Esophagus muscularis mucosa (tissue), 4 donors: ENCODE measurements at regions not wholly inside any gene's neighbourhood (a gene's known extent, or its start where the extent isn't known, plus 50 kb on each side); places are given as distances from the start of the nearest gene placed in this dataset.

Experiments
- DNase-seq: peaks from one replicate; pipeline ENCODE4 v3.0.0-alpha.2; 2017; ENCODE audit errors: extremely low spot score
- H3K27ac ChIP-seq, 4 donors: fragments of 200-600 bp; sonication (generic); replicated peaks in 1 of 4; 1 replicate in 3 of 4; 2 replicates in 1 of 4; pipeline ENCODE4 v1.5.1; 2016 to 2019; ENCODE audit warnings: mild to moderate bottlenecking in 1 of 4
- H3K27me3 ChIP-seq, 4 donors: fragments of 200-600 bp; sonication (generic); one replicate each; pipeline versions ENCODE4 v1.5.1 to v1.6.0; 2016 to 2019
- H3K36me3 ChIP-seq, 4 donors: fragments of 200-600 bp; sonication (generic); one replicate each; pipeline ENCODE4 v1.5.1; 2016 to 2019
- H3K4me1 ChIP-seq, 4 donors: fragments of 200-600 bp; sonication (generic); one replicate each; pipeline ENCODE4 v1.5.1; 2016 to 2019
- H3K4me3 ChIP-seq, 4 donors: fragments of 200-600 bp; sonication (generic); 1 replicate in 2 of 4; 2 replicates in 2 of 4; pipeline ENCODE4 v1.5.1; 2016 to 2019; ENCODE audit warnings: mild to moderate bottlenecking in 4 of 4, moderate library complexity in 1 of 4
- H3K9me3 ChIP-seq, 4 donors: fragments of 200-600 bp; sonication (generic); 1 replicate in 3 of 4; 2 replicates in 1 of 4; pipeline ENCODE4 v1.5.1; 2016 to 2019
- EP300 ChIP-seq: sonication (generic); formaldehyde crosslinking; IDR thresholded peaks from one replicate; pipeline ENCODE4 v1.6.1; 2017; ENCODE audit warnings: antibody characterized with exemption
- POLR2A ChIP-seq: fragments of 450-650 bp; IDR thresholded peaks from one replicate; pipeline ENCODE4 v1.6.1; 2017; ENCODE audit warnings: antibody characterized with exemption, moderate library complexity, mild to moderate bottlenecking, low read depth
- POLR2AphosphoS5 ChIP-seq, 2 donors: sonication (generic); formaldehyde crosslinking; IDR thresholded peaks; one replicate each; pipeline ENCODE4 v1.6.1; 2017; ENCODE audit warnings: antibody characterized with exemption in 2 of 2
- WGBS: methylation state at CpG from one replicate; pipeline ENCODE4 v1.1.5; 2018; 5-methylcytosine and 5-hydroxymethylcytosine counted together
- intact Hi-C: fragments of 100-400 bp; cut with DNase I; formaldehyde crosslinking; loops from one replicate; pipeline ENCODE4 v1.15.1; 2023
- TF ChIP-seq, protein P1 (sequence below), 3 experiments: fragments of 200-600 bp in 2 of 3; fragments of 450-650 bp in 1 of 3; sonication (generic) in 2 of 3; IDR thresholded peaks; one replicate each; pipeline ENCODE4 v1.5.1; 2017 to 2019; ENCODE audit warnings: antibody characterized with exemption in 3 of 3, mild to moderate bottlenecking in 2 of 3, moderate library complexity in 1 of 3

DNA sequence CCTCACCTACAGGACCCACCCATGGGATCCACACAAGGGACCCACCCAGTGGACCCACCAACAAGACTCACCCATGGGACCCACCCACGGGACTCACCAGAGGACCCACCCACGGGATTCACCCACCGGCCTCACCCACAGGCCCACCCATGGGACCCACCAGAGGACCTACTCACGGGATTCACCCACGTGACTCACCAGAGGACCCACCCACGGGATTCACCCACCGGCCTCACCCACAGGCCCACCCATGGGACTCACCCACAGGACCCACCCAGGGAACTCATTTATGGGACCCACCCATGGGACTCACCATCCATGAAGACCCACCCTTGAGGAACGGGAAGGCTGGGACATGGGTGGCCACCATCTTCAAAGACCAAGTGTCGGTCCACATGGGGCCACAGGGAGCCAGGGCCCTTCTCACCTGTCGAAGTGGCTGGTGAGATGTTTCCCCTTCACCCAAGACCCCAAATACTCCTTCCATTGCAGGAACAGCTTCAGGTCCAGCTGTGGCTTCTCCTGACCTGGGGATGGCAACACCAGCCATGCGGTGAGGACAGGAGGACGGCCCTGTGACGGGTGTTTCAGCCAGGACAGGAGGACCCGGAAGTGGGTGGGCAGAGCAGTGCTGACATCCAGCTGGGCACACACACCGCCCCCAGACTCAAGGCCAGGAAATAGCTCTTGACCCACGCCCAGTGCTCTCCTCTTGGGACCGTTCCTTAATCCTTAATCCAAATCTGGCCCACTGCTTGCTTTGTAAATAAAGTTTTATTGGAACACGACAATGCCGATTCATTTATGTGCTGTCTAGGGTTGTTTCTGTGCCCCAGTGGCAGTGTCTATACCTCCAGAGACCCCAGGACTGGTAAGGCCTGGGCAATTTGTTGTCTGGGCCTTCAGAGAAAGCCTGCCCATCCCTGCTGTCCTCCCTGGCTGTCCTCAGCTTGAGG is 1005.1 kb downstream of the BRD1 start:
- Histone ChIP-seq H3K36me3 (no peaks in the 10 kb centered on the region), H3K27me3 (peaks cover 0 to 77% (median 2%) of the 10 kb centered on the region in 4 donors), H3K4me1 (no peaks in the 10 kb centered on the region), H3K4me3 (no peak overlapping the region), H3K27ac (no peak overlapping the region), H3K9me3 (no peaks in the 10 kb centered on the region)
- no peak for TF ChIP-seq EP300
- intact Hi-C loops: no loop called here
- DNase-seq: no peak
- 89% methylated on average over 16 of the region's 19 CpGs for WGBS

DNA sequence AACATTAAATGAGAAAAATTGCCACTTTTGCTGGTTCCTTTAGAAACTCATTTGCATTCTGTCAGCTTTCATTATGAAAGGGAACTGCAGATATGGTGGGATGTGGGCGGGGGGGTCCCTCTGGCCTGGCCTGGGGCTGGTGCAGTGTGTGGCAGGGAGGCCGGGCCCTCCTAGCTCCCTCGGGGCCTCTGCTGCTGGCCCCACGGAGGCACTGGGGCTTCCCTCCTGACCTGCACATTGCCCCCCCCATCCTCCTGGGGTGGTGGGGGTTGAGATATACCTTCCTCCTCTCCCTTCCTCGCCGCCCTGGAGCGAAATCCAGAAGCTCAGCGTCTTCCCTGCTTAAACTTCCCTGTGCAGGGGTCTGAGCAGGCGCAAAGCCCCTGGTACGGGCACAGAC is 1005.9 kb downstream of the BRD1 start:
- intact Hi-C loops: no loop called here
- H3K36me3 ChIP-seq: no peaks in the 10 kb centered on the region
- 93% methylated on average over 10 of the region's 10 CpGs for WGBS
- no peaks in the 10 kb centered on the region for H3K9me3 ChIP-seq
- no peak for TF ChIP-seq POLR2AphosphoS5 (IDR thresholded peaks at IDR 0.05)
- no peak for TF ChIP-seq POLR2A
- TF ChIP-seq, protein P1, sequence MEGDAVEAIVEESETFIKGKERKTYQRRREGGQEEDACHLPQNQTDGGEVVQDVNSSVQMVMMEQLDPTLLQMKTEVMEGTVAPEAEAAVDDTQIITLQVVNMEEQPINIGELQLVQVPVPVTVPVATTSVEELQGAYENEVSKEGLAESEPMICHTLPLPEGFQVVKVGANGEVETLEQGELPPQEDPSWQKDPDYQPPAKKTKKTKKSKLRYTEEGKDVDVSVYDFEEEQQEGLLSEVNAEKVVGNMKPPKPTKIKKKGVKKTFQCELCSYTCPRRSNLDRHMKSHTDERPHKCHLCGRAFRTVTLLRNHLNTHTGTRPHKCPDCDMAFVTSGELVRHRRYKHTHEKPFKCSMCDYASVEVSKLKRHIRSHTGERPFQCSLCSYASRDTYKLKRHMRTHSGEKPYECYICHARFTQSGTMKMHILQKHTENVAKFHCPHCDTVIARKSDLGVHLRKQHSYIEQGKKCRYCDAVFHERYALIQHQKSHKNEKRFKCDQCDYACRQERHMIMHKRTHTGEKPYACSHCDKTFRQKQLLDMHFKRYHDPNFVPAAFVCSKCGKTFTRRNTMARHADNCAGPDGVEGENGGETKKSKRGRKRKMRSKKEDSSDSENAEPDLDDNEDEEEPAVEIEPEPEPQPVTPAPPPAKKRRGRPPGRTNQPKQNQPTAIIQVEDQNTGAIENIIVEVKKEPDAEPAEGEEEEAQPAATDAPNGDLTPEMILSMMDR (IDR thresholded peaks at IDR 0.05): no peak
- no peak for TF ChIP-seq EP300
- no peak overlapping the region for H3K27ac ChIP-seq
- H3K4me3 ChIP-seq: no peak overlapping the region
- peaks cover 0 to 77% (median 2%) of the 10 kb centered on the region in 4 donors for H3K27me3 ChIP-seq
- DNase-seq: no peak
- no peaks in the 10 kb centered on the region for H3K4me1 ChIP-seq

DNA sequence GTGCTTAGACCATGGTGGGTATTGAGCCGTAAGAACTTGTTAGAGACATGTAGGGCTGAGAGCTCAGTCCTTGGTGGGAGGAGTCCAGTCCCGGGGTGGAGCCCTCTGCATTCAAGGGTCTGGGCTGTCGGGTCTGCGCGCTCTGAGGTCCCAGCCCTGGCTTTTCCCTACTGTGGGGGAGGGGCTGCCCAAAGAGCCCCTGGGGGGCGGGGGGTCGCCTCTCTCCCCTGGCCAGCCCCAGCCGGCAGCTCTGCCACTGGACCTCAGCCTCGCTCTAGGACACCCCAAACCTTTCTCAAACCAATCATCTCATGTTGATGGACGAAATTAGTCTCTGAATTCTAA is 1006.4 kb downstream of the BRD1 start:
- Histone ChIP-seq H3K9me3 (no peaks in the 10 kb centered on the region), H3K36me3 (no peaks in the 10 kb centered on the region), H3K4me3 (no peak overlapping the region), H3K27ac (no peak overlapping the region), H3K4me1 (no peaks in the 10 kb centered on the region), H3K27me3 (peaks cover 0 to 74% (median 2%) of the 10 kb centered on the region in 4 donors)
- 71% methylated on average over 4 of the region's 10 CpGs for WGBS
- TF ChIP-seq, protein P1 (IDR thresholded peaks at IDR 0.05): no peak
- TF ChIP-seq POLR2AphosphoS5 (IDR thresholded peaks at IDR 0.05): no peak
- no peak for TF ChIP-seq POLR2A
- TF ChIP-seq EP300: no peak
- intact Hi-C loops: no loop called here
- no peak for DNase-seq

DNA sequence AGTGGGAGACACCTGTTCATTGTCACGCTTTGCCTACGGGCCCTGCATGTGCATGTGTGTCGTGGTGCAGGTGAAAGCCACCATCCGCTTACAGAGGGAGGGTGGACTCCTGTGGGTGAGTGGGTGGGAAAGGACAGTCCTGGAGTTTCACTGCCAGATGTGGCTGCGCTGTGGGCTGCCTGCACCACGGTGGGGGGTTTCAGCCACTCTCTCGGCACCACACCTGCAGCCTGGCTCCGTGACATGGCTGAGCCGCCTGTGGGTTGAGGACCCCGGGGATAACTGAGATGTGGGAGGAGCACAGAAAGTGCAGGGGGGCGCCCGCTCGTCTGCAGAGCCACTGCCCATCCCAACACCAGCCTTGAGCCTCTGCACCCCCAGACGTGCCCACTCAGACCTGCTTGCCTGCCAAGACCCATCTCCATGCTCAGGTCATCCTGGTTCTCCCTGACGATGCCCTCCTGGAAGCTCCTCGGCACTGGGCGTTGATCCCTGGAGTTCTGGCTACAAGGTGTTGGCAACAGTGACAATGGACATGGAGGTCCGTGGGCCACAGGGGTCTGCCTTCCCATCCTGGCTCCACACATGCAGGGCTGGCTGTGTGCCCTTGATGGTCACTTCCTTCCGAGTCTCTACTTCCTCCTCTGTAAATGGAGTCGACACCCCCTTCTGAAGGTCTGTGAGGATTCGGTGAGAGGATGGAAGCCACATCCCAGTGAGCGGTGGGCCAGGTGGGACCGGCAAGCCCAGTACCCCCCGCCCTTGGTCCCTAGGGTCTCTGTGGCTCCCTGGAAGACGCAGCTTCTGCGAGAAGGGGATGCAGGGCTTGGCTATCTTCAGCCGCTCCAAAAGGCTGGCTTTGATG is 1007.0 kb downstream of the BRD1 start:
- H3K4me3 ChIP-seq: no peak overlapping the region
- intact Hi-C loops: no loop called here
- H3K27ac ChIP-seq: no peak overlapping the region
- no peaks in the 10 kb centered on the region for H3K4me1 ChIP-seq
- WGBS: 74% methylated on average over 20 of the region's 27 CpGs
- H3K27me3 ChIP-seq: peaks cover 0 to 68% (median 2%) of the 10 kb centered on the region in 4 donors
- no peak for DNase-seq
- no peaks in the 10 kb centered on the region for H3K9me3 ChIP-seq
- no peak for TF ChIP-seq EP300
- no peak for TF ChIP-seq POLR2A
- TF ChIP-seq POLR2AphosphoS5 (IDR thresholded peaks at IDR 0.05): no peak
- TF ChIP-seq, protein P1 (IDR thresholded peaks at IDR 0.05): no peak
- H3K36me3 ChIP-seq: no peaks in the 10 kb centered on the region

DNA sequence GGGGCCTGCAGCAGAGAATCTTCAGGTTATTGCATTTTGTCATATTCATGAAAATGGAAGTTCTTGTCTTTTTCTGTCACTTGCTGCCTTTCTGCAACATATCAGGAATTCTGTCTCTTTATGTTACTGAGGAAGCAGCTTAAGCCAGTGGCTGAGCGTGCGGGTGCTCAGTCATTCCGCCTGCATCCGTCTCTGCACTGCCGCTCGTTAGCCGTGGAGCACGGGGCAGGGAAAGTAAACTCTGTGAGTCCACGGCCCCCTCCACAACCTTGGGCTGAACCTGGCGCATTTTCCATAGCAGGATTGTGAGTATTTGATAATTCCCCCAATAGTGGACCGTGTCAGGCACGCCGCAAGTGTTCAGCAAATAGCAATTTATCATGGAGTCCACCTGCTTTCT is 1007.7 kb downstream of the BRD1 start:
- DNase-seq: no peak
- Histone ChIP-seq H3K4me1 (no peaks in the 10 kb centered on the region), H3K4me3 (no peak overlapping the region), H3K27ac (no peak overlapping the region), H3K9me3 (no peaks in the 10 kb centered on the region), H3K27me3 (peaks cover 0 to 61% (median 2%) of the 10 kb centered on the region in 4 donors), H3K36me3 (no peaks in the 10 kb centered on the region)
- intact Hi-C loops: no loop called here
- WGBS: 60% methylated on average over 13 of the region's 13 CpGs
- TF ChIP-seq POLR2A (no peak), EP300 (no peak), POLR2AphosphoS5 (IDR thresholded peaks at IDR 0.05) (no peak)
- TF ChIP-seq, protein P1 (IDR thresholded peaks at IDR 0.05): no peak
